Testis (tissue), 2 donors: ENCODE measurements at regions not wholly inside any gene's neighbourhood (a gene's known extent, or its start where the extent isn't known, plus 50 kb on each side); places are given as distances from the start of the nearest gene placed in this dataset.

ENCODE experiments used
- DNase-seq: peaks from one replicate; pipeline ENCODE4 v3.0.0-alpha.2; 2019
- H3K27ac ChIP-seq, 2 donors: fragments of 200-600 bp; sonication (generic); one replicate each; pipeline ENCODE4 v1.5.1; 2019
- H3K27me3 ChIP-seq: fragments of 200-600 bp; sonication (generic); one replicate; pipeline ENCODE4 v1.5.1; 2019
- H3K36me3 ChIP-seq: fragments of 200-600 bp; sonication (generic); one replicate; pipeline ENCODE4 v1.5.1; 2017; ENCODE audit warnings: low read depth; ENCODE audit errors: missing control alignments
- H3K4me1 ChIP-seq: fragments of 200-600 bp; sonication (generic); one replicate; pipeline ENCODE4 v1.5.1; 2019
- H3K4me3 ChIP-seq, 2 donors: fragments of 200-600 bp; sonication (generic); one replicate each; pipeline ENCODE4 v1.5.1; 2017 to 2019
- H3K9me3 ChIP-seq: fragments of 200-600 bp; sonication (generic); one replicate; pipeline ENCODE4 v1.5.1; 2017
- CTCF ChIP-seq, 3 experiments: fragments of 450-650 bp in 2 of 3; fragments of 200-600 bp in 1 of 3; sonication (generic) in 1 of 3; IDR thresholded peaks; one replicate each; pipeline ENCODE4 v1.5.1; 2016 to 2019; ENCODE audit warnings: antibody characterized with exemption in 3 of 3, mild to moderate bottlenecking in 2 of 3, moderate library complexity in 1 of 3
- POLR2A ChIP-seq: fragments of 450-650 bp; IDR thresholded peaks from one replicate; pipeline ENCODE4 v1.6.1; 2017; ENCODE audit warnings: antibody characterized with exemption, mild to moderate bottlenecking, moderate library complexity
- WGBS, 2 donors: methylation state at CpG; one replicate each; pipeline ENCODE4 v1.1.5; 2018; 5-methylcytosine and 5-hydroxymethylcytosine counted together
- intact Hi-C: fragments of 100-400 bp; cut with DNase I; formaldehyde crosslinking; loops from one replicate; pipeline ENCODE4 v1.15.1; 2023; ENCODE audit warnings: low total_unique reads

- no peaks in the 10 kb centered on the region for H3K27me3 ChIP-seq
- TF ChIP-seq CTCF (IDR thresholded peaks at IDR 0.05) (no peak), POLR2A (no peak)
- no peak overlapping the region for H3K27ac ChIP-seq
- WGBS, 2 donors, result 88% methylated on average over 4 of the region's 4 CpGs
- H3K9me3 ChIP-seq, result no peaks in the 10 kb centered on the region
- no peak for DNase-seq
- intact Hi-C loops, result no loop called here
- no peaks in the 10 kb centered on the region for H3K36me3 ChIP-seq
- H3K4me3 ChIP-seq, result no peak overlapping the region
- no peaks in the 10 kb centered on the region for H3K4me1 ChIP-seq
Measured at GRCh38 chr13:37306778-37307544, 201.5 kb upstream of the CSNK1A1L start.

GRCh38 chr13:37303606-37304005 lies 198.1 kb upstream of the CSNK1A1L start:
- H3K27me3 ChIP-seq, result no peaks in the 10 kb centered on the region
- TF ChIP-seq POLR2A, result no peak
- TF ChIP-seq CTCF (IDR thresholded peaks at IDR 0.05), result no peak
- no peak overlapping the region for H3K4me3 ChIP-seq
- 87 to 95% methylated on average over 2 of the region's 2 CpGs for WGBS, 2 donors
- no peak overlapping the region for H3K27ac ChIP-seq
- no peak for DNase-seq
- H3K9me3 ChIP-seq, result no peaks in the 10 kb centered on the region
- H3K4me1 ChIP-seq, result no peaks in the 10 kb centered on the region
- intact Hi-C loops, result no loop called here
- H3K36me3 ChIP-seq, result no peaks in the 10 kb centered on the region

- Histone ChIP-seq H3K4me1 (no peaks in the 10 kb centered on the region), H3K4me3 (no peak overlapping the region), H3K9me3 (no peaks in the 10 kb centered on the region), H3K27ac (no peak overlapping the region), H3K27me3 (no peaks in the 10 kb centered on the region), H3K36me3 (no peaks in the 10 kb centered on the region)
- no peak for DNase-seq
- TF ChIP-seq POLR2A (no peak), CTCF (IDR thresholded peaks at IDR 0.05) (no peak)
- WGBS, 2 donors, result 73 to 90% methylated on average over 1 of the region's 1 CpG
- intact Hi-C loops, result no loop called here
Measured at GRCh38 chr13:37302686-37303085, 197.2 kb upstream of the CSNK1A1L start.

- 40 to 49% methylated on average over 3 of the region's 3 CpGs for WGBS, 2 donors
- TF ChIP-seq CTCF (IDR thresholded peaks at IDR 0.05) (no peak), POLR2A (no peak)
- Histone ChIP-seq H3K9me3 (no peaks in the 10 kb centered on the region), H3K27ac (no peak overlapping the region), H3K36me3 (no peaks in the 10 kb centered on the region), H3K4me3 (no peak overlapping the region), H3K27me3 (no peaks in the 10 kb centered on the region), H3K4me1 (no peaks in the 10 kb centered on the region)
- intact Hi-C loops, result no loop called here
- DNase-seq, result no peak
Measured at GRCh38 chr13:37295573-37295972, 190.1 kb upstream of the CSNK1A1L start.

GRCh38 chr13:37295071-37295470 lies 189.6 kb upstream of the CSNK1A1L start:
- DNase-seq, result no peak
- H3K4me3 ChIP-seq, result no peak overlapping the region
- intact Hi-C loops, result no loop called here
- 53 to 67% methylated on average over 9 of the region's 9 CpGs for WGBS, 2 donors
- no peaks in the 10 kb centered on the region for H3K27me3 ChIP-seq
- no peak overlapping the region for H3K27ac ChIP-seq
- TF ChIP-seq POLR2A (no peak), CTCF (IDR thresholded peaks at IDR 0.05) (no peak)
- H3K36me3 ChIP-seq, result no peaks in the 10 kb centered on the region
- H3K4me1 ChIP-seq, result no peaks in the 10 kb centered on the region
- no peaks in the 10 kb centered on the region for H3K9me3 ChIP-seq
